Caco-2 (cell line): ENCODE measurements at regions not wholly inside any gene's neighbourhood (a gene's known extent, or its start where the extent isn't known, plus 50 kb on each side); places are given as distances from the start of the nearest gene placed in this dataset.

Source experiments
- BruUV-seq: library from RNA; stranded (reverse); fragments of 400-500 nt; replicated peaks from 2 replicates; lab custom pipeline; 2021; lab: Mats Ljungman, UMichigan
- CTCF ChIA-PET: fragments of 300-600 bp; sonication (Branson Sonifier 250); formaldehyde crosslinking; loops from one replicate; lab custom pipeline; 2022; ENCODE audit warnings: antibody characterized with exemption; lab: Charles Lee
- POLR2A ChIA-PET: fragments of 300-600 bp; sonication (Branson Sonifier 250); formaldehyde crosslinking; loops from one replicate; lab custom pipeline; 2022; ENCODE audit warnings: antibody characterized with exemption; lab: Charles Lee
- DNase-seq, 2 experiments: peaks; one replicate each; pipeline versions ENCODE4 v3.0.0 to v3.0.0-alpha.2; 2020 to 2022
- H3K27me3 ChIP-seq: replicated peaks from 2 replicates; pipeline ENCODE4 v1.6.0; 2011; ENCODE audit warnings: low read length; ENCODE audit not compliant: control insufficient read depth, insufficient read depth
- H3K36me3 ChIP-seq: 2 replicates; pipeline ENCODE4 v1.5.1; 2011; ENCODE audit warnings: low read length; ENCODE audit not compliant: control insufficient read depth, insufficient read depth
- H3K4me1 ChIP-seq: fragments of 250-450 bp; sonication (Bioruptor Pico); 2 replicates; pipeline ENCODE4 v1.5.1; 2020; ENCODE audit warnings: mild to moderate bottlenecking
- H3K4me3 ChIP-seq: 2 replicates; pipeline ENCODE4 v1.5.1; 2011; ENCODE audit warnings: low read depth, mild to moderate bottlenecking, control low read depth, low read length
- H3K9me3 ChIP-seq: fragments of 250-450 bp; sonication (Bioruptor Pico); 2 replicates; pipeline ENCODE4 v1.5.1; 2020; ENCODE audit warnings: mild to moderate bottlenecking, moderate library complexity
- H3K27ac Mint-ChIP-seq: one replicate; pipeline ENCODE4 v1.8.0; 2022; ENCODE audit warnings: mixed read lengths; ENCODE audit not compliant: unreplicated experiment
- H3K27me3 Mint-ChIP-seq: one replicate; pipeline ENCODE4 v1.8.0; 2022; ENCODE audit warnings: mixed read lengths; ENCODE audit not compliant: insufficient read depth, unreplicated experiment
- H3K36me3 Mint-ChIP-seq: one replicate; pipeline ENCODE4 v1.8.0; 2022; ENCODE audit warnings: mild to moderate bottlenecking, mixed read lengths; ENCODE audit not compliant: insufficient read depth, unreplicated experiment
- H3K4me1 Mint-ChIP-seq: one replicate; pipeline ENCODE4 v1.8.0; 2022; ENCODE audit warnings: low read depth, mixed read lengths; ENCODE audit not compliant: unreplicated experiment
- H3K4me3 Mint-ChIP-seq: one replicate; pipeline ENCODE4 v1.8.0; 2022; ENCODE audit warnings: mild to moderate bottlenecking, moderate library complexity, mixed read lengths; ENCODE audit not compliant: unreplicated experiment
- H3K9me3 Mint-ChIP-seq: one replicate; pipeline ENCODE4 v1.8.0; 2022; ENCODE audit warnings: mixed read lengths; ENCODE audit not compliant: unreplicated experiment
- intact Hi-C: fragments of 100-400 bp; cut with micrococcal nuclease; formaldehyde crosslinking; loops from one replicate; pipeline ENCODE4 v1.10.0; 2022; ENCODE audit not compliant: unreplicated experiment
- TF ChIP-seq, protein P1 (sequence below), 2 experiments: fragments of 200-600 bp in 1 of 2; IDR thresholded peaks; 1 replicate in 1 of 2; 2 replicates in 1 of 2; pipeline versions ENCODE4 v1.5.1 to v1.8.0; 2011 to 2022; ENCODE audit warnings: antibody characterized with exemption in 1 of 2, control low read depth in 1 of 2, inconsistent platforms in 1 of 2, low read depth in 1 of 2, low read length in 1 of 2, mild to moderate bottlenecking in 1 of 2, moderate library complexity in 1 of 2; ENCODE audit not compliant: insufficient read depth in 1 of 2, severe bottlenecking in 1 of 2, unreplicated experiment in 1 of 2

DNA sequence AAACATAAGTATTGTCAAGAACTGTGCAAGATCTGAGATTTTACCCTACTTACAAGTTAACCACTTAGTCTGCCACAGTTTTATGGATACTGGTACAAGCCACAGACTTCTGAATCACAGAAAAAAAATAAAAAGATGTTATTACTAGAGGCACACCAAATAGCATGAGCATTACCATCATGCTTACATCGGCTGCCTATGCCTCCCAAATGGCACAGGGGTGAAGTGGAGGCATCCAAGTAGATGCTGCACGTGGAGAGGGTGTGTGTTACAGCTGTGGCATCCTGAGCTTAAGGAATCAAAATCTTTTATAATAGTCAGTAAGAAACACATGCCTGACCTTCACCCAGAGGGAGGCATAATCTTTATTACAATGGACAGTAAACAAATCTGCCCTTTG, 207.8 kb downstream of the TFEC start:
- TF ChIP-seq, protein P1, sequence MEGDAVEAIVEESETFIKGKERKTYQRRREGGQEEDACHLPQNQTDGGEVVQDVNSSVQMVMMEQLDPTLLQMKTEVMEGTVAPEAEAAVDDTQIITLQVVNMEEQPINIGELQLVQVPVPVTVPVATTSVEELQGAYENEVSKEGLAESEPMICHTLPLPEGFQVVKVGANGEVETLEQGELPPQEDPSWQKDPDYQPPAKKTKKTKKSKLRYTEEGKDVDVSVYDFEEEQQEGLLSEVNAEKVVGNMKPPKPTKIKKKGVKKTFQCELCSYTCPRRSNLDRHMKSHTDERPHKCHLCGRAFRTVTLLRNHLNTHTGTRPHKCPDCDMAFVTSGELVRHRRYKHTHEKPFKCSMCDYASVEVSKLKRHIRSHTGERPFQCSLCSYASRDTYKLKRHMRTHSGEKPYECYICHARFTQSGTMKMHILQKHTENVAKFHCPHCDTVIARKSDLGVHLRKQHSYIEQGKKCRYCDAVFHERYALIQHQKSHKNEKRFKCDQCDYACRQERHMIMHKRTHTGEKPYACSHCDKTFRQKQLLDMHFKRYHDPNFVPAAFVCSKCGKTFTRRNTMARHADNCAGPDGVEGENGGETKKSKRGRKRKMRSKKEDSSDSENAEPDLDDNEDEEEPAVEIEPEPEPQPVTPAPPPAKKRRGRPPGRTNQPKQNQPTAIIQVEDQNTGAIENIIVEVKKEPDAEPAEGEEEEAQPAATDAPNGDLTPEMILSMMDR (IDR thresholded peaks at IDR 0.05; ENCODE audit: insufficient read depth in 1 of 2, low read depth in 1 of 2, low read length in 1 of 2, severe bottlenecking in 1 of 2, unreplicated experiment in 1 of 2), result no peak
- POLR2A ChIA-PET, result no interaction called here
- Mint-ChIP-seq H3K4me3 (peak overlapping the region; percentile 32), H3K9me3 (no peaks in the 10 kb centered on the region), H3K27me3 (no peaks in the 10 kb centered on the region), H3K4me1 (peaks cover 22% of the 10 kb centered on the region), H3K36me3 (no peaks in the 10 kb centered on the region), H3K27ac (peak overlapping the region; percentile 61)
- DNase-seq, result peak in 1 of 2 experiments; percentile 20
- H3K4me1 ChIP-seq, result peaks cover 21% of the 10 kb centered on the region
- H3K9me3 ChIP-seq, result no peaks in the 10 kb centered on the region
- H3K4me3 ChIP-seq, result no peak overlapping the region
- no TSS peak for BruUV-seq
- no peaks in the 10 kb centered on the region for H3K27me3 ChIP-seq
- CTCF ChIA-PET, result interaction anchor here (0.5 kb wide), 1 partner anchor 814 kb away, joined by 3 read pairs; no protein-coding TSS in a partner anchor
- intact Hi-C loops, result no loop called here
- no peaks in the 10 kb centered on the region for H3K36me3 ChIP-seq

DNA sequence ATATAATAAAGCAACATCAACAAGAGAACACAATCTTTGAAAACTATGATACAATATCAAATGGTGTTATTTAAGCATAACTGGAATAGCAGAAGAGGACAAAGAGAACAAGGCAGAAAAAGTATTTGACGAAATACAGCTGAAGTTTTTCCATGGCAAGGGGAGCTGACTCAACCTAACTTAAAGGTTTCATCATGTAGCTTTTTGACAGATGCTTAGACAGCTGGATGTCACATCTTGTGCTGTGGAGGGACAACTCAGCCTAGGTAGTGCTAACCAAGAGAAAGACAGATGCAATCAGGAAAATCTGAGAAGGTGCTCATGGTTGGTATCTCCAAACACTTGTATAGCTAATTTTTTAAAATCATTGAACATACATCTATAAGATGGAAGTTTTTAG, 208.2 kb downstream of the TFEC start:
- CTCF ChIA-PET, result interaction anchor here (0.5 kb wide), 1 partner anchor 814 kb away, joined by 3 read pairs; no protein-coding TSS in a partner anchor
- H3K4me3 Mint-ChIP-seq, result no peak overlapping the region
- no peaks in the 10 kb centered on the region for H3K9me3 ChIP-seq
- H3K9me3 Mint-ChIP-seq, result no peaks in the 10 kb centered on the region
- no peaks in the 10 kb centered on the region for H3K36me3 ChIP-seq
- H3K4me1 Mint-ChIP-seq, result peaks cover 22% of the 10 kb centered on the region
- H3K4me1 ChIP-seq, result peaks cover 21% of the 10 kb centered on the region
- no peaks in the 10 kb centered on the region for H3K36me3 Mint-ChIP-seq
- no TSS peak for BruUV-seq
- H3K4me3 ChIP-seq, result no peak overlapping the region
- intact Hi-C loops, result no loop called here
- no peaks in the 10 kb centered on the region for H3K27me3 Mint-ChIP-seq
- no peak for DNase-seq
- H3K27ac Mint-ChIP-seq, result peak overlapping the region; percentile 61
- POLR2A ChIA-PET, result no interaction called here
- TF ChIP-seq, protein P1 (IDR thresholded peaks at IDR 0.05; ENCODE audit: insufficient read depth in 1 of 2, low read depth in 1 of 2, low read length in 1 of 2, severe bottlenecking in 1 of 2, unreplicated experiment in 1 of 2), result no peak
- no peaks in the 10 kb centered on the region for H3K27me3 ChIP-seq

DNA sequence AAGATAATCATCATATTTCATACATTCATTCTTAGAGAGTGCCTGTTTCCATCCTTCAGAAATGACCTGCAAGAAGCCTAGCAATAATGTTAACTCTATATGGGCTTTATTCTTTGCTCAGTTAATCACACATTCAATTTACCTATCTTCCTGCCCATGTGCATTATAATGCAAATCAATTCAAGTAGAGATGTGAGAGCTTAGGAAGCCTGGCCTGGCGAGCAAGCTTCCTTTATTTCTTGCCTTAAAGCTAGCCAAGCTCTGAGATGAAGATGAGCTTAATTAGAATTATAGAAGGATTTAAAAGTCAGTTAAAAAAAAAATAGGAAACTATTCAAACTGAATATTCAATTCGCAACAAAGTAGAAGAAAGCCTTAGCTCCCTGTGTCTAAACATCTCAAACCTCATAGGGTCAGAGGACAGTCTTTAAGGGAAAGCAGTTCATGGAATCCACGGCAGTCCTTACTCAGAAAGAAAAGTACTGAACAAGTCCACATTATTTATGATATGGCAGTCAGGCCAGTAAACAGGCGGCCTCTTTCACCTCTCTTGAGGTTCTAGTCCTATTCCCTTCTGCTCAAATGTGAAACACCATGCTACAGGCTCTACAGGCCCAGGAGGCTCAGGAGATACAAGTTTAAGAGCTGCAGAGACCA, 214.1 kb downstream of the TFEC start:
- ChIA-PET CTCF (interaction anchor here (0.5 kb wide), 1 partner anchor 20 kb away, joined by 4 read pairs; no protein-coding TSS in a partner anchor), POLR2A (no interaction called here)
- peaks cover 2% of the 10 kb centered on the region for H3K4me1 Mint-ChIP-seq
- H3K27me3 Mint-ChIP-seq, result no peaks in the 10 kb centered on the region
- H3K9me3 Mint-ChIP-seq, result no peaks in the 10 kb centered on the region
- no peak overlapping the region for H3K4me3 Mint-ChIP-seq
- H3K4me1 ChIP-seq, result no peaks in the 10 kb centered on the region
- H3K27me3 ChIP-seq, result no peaks in the 10 kb centered on the region; the same call in 1 of the 2 replicates
- DNase-seq, result no peak
- H3K4me3 ChIP-seq, result no peak overlapping the region
- no TSS peak for BruUV-seq
- no peaks in the 10 kb centered on the region for H3K36me3 ChIP-seq
- H3K27ac Mint-ChIP-seq, result no peak overlapping the region
- H3K36me3 Mint-ChIP-seq, result no peaks in the 10 kb centered on the region
- TF ChIP-seq, protein P1 (IDR thresholded peaks at IDR 0.05; ENCODE audit: insufficient read depth in 1 of 2, low read depth in 1 of 2, low read length in 1 of 2, severe bottlenecking in 1 of 2, unreplicated experiment in 1 of 2), result no peak
- no peaks in the 10 kb centered on the region for H3K9me3 ChIP-seq
- intact Hi-C loops, result no loop called here
